ENCODE measurements at regions not wholly inside any gene's neighbourhood (a gene's known extent, or its start where the extent isn't known, plus 50 kb on each side); places are given as distances from the start of the nearest gene placed in this dataset.

DNA sequence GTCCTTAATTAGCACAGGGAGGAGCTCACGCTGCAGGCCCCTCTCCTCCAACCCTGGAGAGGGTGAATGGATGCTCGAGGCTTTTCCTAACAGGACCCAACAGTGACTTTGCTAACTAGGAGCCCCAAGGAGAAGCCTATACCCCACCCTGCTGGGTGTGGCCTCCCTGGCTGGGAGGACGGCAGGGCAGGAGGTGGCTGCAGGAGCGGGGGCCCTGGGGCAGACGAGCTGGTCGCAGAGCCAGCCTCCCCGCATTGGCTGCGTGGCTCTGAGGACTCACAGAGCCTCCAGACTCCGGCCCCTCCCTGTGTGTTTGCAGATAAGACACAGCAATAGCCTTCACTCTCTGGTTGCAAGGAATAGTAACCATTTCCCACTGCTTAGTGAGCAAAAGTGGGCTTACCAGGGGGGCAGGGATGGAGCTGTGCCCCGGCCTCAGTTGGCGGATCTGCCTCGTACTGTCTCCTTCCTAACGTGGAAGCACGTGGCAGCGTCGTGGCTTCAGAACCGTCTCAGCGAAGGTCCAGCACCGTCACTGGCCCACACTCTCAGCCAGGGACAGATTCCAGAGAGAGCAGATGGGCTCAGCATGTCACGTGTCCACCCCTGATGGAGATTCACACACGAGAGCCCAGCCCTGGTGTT is 1087.5 kb downstream of the BRD1 start:
- H3K27me3 ChIP-seq = no peaks in the 10 kb centered on the region
- H3K4me3 ChIP-seq = no peak overlapping the region
- intact Hi-C loops (cut with DNase I) = no loop called here
- H3K4me1 ChIP-seq = no peaks in the 10 kb centered on the region
- TF ChIP-seq POLR2A (IDR thresholded peaks at IDR 0.05) (no peak), POLR2AphosphoS5 (IDR thresholded peaks at IDR 0.05) (no peak), EP300 (IDR thresholded peaks at IDR 0.05) (no peak)
- TF ChIP-seq, protein P1, sequence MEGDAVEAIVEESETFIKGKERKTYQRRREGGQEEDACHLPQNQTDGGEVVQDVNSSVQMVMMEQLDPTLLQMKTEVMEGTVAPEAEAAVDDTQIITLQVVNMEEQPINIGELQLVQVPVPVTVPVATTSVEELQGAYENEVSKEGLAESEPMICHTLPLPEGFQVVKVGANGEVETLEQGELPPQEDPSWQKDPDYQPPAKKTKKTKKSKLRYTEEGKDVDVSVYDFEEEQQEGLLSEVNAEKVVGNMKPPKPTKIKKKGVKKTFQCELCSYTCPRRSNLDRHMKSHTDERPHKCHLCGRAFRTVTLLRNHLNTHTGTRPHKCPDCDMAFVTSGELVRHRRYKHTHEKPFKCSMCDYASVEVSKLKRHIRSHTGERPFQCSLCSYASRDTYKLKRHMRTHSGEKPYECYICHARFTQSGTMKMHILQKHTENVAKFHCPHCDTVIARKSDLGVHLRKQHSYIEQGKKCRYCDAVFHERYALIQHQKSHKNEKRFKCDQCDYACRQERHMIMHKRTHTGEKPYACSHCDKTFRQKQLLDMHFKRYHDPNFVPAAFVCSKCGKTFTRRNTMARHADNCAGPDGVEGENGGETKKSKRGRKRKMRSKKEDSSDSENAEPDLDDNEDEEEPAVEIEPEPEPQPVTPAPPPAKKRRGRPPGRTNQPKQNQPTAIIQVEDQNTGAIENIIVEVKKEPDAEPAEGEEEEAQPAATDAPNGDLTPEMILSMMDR (IDR thresholded peaks at IDR 0.05) = no peak
- H3K9me3 ChIP-seq = no peaks in the 10 kb centered on the region
- H3K27ac ChIP-seq = no peak overlapping the region
- 56 to 74% methylated on average over 21 of the region's 21 CpGs for WGBS, 2 donors
- DNase-seq = peak; percentile 60
- no peaks in the 10 kb centered on the region for H3K36me3 ChIP-seq

DNA sequence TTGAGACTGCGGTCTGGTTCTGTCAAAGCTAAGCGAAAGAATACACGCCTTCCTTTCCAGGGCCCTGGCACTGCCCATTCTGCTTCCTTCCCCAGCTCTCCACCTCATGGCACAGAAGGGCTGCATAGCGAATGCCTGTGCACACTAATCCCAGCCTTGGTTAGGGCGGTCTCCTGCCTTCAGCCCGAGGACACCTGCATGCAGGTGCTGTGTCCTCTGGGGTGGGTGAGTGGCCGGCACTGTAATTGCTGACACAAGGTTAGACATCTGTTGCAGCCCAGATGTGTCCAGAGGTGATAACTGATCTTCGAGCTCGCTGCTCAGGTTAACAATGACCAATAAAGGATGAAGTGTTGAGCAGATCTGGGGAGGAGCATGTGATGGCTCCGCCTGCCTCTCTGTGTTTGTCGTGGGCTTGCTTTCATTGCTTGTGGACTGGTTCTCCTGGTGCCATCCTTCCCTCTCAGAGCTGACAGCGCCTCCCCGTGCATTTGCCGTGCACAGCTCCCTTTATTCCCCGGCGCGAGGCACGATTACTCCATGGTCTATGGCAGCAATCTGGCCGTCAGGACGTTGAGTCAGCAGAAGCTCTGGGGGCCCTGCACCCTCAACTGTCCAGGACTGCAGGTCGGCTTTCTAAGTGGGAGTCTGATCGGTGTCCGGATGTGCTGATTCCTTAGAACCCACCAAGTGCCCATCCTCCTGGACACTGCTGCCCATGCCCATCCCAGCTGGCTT is 1088.2 kb downstream of the BRD1 start:
- no peak for DNase-seq
- TF ChIP-seq EP300 (IDR thresholded peaks at IDR 0.05) (no peak), POLR2A (IDR thresholded peaks at IDR 0.05) (no peak), POLR2AphosphoS5 (IDR thresholded peaks at IDR 0.05) (no peak)
- TF ChIP-seq, protein P1 (IDR thresholded peaks at IDR 0.05) = no peak
- no peaks in the 10 kb centered on the region for H3K9me3 ChIP-seq
- H3K27me3 ChIP-seq = no peaks in the 10 kb centered on the region
- H3K36me3 ChIP-seq = no peaks in the 10 kb centered on the region
- WGBS, 2 donors = 84 to 88% methylated on average over 23 of the region's 23 CpGs
- no peak overlapping the region for H3K4me3 ChIP-seq
- H3K27ac ChIP-seq = no peak overlapping the region
- no peaks in the 10 kb centered on the region for H3K4me1 ChIP-seq
- intact Hi-C loops (cut with DNase I) = no loop called here

DNA sequence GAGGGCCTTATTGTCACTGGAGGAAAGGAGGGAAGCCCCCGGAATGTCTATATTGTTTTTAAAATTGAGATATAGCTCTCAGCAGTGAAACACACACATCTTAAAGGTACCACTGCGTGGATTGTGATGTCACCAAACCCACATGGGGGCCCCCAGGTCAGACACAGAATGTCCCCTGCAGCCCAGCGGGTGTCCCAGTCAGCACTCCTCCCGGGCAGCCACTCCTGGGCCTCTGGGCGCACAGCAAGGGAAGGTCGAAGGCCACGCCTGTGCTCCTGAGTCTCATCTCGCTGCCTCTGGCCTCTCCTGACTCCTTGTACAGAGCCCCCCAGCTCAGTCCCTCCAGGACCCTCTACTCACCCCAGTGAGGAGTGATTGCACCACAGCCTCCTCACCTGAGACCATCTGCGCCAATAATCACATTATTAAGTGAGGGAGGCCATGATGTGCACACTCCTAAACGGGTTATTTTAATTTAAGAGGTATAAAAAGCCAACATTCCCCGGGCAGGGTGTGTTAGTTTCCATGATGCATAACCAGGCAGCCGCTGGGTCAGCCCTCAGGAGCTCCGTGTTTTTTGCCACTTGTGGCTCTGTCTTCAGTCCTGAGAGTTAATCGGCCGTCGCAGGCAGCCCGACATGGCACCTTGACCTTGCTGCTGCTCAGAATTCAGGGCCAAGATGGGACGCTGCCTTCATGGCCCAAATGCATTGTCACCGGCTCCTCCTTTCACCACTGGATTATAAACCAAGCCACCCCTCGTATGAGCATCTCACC is 1089.3 kb downstream of the BRD1 start:
- TF ChIP-seq, protein P1 (IDR thresholded peaks at IDR 0.05) = no peak
- TF ChIP-seq EP300 (IDR thresholded peaks at IDR 0.05) (no peak), POLR2A (IDR thresholded peaks at IDR 0.05) (no peak), POLR2AphosphoS5 (IDR thresholded peaks at IDR 0.05) (no peak)
- H3K4me1 ChIP-seq = no peaks in the 10 kb centered on the region
- no peaks in the 10 kb centered on the region for H3K27me3 ChIP-seq
- WGBS, 2 donors = 68 to 83% methylated on average over 20 of the region's 20 CpGs
- no peaks in the 10 kb centered on the region for H3K9me3 ChIP-seq
- intact Hi-C loops (cut with DNase I) = no loop called here
- peak; percentile 56 for DNase-seq
- H3K27ac ChIP-seq = no peak overlapping the region
- no peak overlapping the region for H3K4me3 ChIP-seq
- H3K36me3 ChIP-seq = no peaks in the 10 kb centered on the region

DNA sequence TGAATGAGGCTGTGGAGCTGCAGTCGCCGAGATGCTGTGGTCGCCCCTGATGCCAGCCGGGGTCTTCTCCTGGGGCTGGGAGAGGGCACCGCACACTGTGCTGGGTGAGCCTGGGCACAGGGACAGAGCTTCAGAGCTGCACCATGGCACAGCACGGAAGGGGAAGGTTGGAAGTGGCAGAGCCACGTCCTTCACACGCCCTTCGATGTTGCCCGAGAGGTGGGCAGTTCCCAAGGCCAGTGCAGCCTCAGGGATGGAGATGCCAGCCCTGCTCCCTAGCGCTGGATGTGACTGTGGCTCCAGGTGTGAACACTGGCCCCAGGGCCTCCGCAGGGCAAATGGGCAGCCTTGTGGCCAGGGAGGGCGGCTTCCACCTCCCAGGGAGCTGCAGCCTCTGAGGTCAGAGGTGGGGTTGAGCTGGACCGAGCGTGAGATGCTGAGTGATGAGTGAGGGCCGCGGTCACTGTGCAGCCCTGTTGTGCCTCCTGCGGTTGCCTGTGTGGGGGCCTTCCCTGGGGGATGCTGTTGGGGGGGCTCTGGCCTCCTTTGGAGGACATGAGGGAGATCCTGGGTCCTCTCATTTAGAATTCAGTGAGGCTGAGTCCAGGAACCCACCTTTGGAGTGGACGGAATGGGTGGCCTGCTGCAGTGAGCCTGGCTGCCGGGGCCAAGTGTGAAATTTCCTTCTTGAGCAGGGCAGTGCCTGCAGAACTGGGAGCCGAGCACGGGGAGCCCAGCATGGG is 1090.0 kb downstream of the BRD1 start:
- intact Hi-C loops (cut with DNase I) = no loop called here
- TF ChIP-seq POLR2A (IDR thresholded peaks at IDR 0.05) (no peak), POLR2AphosphoS5 (IDR thresholded peaks at IDR 0.05) (no peak)
- DNase-seq = peak; percentile 48
- H3K9me3 ChIP-seq = no peaks in the 10 kb centered on the region
- H3K27ac ChIP-seq = no peak overlapping the region
- WGBS, 2 donors = 85 to 86% methylated on average over 22 of the region's 22 CpGs
- H3K4me3 ChIP-seq = no peak overlapping the region
- H3K36me3 ChIP-seq = no peaks in the 10 kb centered on the region
- no peaks in the 10 kb centered on the region for H3K4me1 ChIP-seq
- H3K27me3 ChIP-seq = no peaks in the 10 kb centered on the region
